LNCaP clone FGC (cell line): ENCODE measurements at regions not wholly inside any gene's neighbourhood (a gene's known extent, or its start where the extent isn't known, plus 50 kb on each side); places are given as distances from the start of the nearest gene placed in this dataset.

Experiments
- DNase-seq: peaks from one replicate; pipeline ENCODE4 v3.0.0-alpha.2; 2011; ENCODE audit warnings: low read depth
- H3K4me3 ChIP-seq: 2 replicates; pipeline ENCODE4 v1.5.1; 2011; ENCODE audit warnings: mild to moderate bottlenecking, low read depth, low read length, control low read depth
- TF ChIP-seq, protein P1 (sequence below): IDR thresholded peaks from 2 replicates; pipeline ENCODE4 v1.5.1; 2012; ENCODE audit warnings: mild to moderate bottlenecking; ENCODE audit not compliant: control insufficient read depth, insufficient read depth; ENCODE audit errors: extremely low read depth

DNA sequence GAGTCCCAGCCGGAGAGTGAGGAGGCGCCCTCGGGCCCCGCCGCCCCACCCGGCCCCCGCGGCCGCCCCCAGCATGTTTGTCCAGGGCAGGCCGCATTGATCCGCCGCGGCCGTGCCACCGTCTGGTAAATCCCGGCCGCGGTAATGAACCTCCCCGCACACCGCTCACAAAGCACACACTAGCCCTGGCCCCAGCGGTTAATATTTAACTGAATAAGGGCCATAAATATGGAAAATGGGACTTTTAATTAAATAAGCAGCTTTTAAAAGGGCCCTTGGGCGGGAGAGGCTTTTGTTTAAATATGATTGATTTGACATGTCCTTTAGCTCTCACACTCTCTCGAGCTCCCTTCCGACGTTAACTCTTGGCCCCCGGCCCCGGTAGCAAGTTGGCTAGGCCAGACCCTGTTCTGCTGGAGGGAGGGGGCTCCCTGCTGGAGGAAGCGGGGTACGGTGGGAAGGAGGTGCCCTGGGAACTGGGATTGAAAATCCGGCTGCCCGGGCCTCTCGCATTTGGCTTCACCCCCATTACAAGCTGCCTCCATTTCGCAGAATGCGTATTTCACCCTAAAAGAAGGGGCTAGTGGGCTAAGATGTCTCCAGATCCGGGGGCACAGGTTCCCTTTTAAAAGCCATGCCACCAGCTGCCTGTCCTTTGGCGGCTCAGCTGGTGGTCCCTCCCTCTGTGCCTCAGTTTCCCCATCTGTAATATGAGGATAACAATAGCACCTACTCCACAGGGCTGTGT, 199.8 kb downstream of the RBM19 start:
- TF ChIP-seq, protein P1, sequence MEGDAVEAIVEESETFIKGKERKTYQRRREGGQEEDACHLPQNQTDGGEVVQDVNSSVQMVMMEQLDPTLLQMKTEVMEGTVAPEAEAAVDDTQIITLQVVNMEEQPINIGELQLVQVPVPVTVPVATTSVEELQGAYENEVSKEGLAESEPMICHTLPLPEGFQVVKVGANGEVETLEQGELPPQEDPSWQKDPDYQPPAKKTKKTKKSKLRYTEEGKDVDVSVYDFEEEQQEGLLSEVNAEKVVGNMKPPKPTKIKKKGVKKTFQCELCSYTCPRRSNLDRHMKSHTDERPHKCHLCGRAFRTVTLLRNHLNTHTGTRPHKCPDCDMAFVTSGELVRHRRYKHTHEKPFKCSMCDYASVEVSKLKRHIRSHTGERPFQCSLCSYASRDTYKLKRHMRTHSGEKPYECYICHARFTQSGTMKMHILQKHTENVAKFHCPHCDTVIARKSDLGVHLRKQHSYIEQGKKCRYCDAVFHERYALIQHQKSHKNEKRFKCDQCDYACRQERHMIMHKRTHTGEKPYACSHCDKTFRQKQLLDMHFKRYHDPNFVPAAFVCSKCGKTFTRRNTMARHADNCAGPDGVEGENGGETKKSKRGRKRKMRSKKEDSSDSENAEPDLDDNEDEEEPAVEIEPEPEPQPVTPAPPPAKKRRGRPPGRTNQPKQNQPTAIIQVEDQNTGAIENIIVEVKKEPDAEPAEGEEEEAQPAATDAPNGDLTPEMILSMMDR, result no peak
- no peak for DNase-seq
- H3K4me3 ChIP-seq, result no peak overlapping the region

DNA sequence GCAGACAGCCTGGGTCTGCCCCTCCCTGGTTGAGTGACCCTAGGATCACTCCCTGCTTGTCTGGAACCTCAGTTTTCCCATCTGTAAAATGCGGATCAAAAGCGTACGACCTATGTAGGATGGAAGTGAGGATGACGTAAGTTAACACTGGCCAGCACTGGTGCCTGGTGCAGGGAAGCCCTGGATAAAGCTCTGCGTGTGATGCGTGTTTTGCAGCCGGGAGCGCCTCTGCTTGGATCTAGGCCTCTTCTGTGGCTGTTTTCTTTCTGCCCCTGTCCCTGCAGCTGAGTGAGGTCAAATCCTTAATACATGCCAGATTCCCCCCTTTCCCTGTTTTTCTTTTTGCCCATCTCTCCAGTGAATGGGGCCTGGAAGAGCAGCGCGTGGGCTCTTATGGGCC, 201.5 kb downstream of the RBM19 start:
- H3K4me3 ChIP-seq, result no peak overlapping the region
- TF ChIP-seq, protein P1, result no peak
- DNase-seq, result no peak

DNA sequence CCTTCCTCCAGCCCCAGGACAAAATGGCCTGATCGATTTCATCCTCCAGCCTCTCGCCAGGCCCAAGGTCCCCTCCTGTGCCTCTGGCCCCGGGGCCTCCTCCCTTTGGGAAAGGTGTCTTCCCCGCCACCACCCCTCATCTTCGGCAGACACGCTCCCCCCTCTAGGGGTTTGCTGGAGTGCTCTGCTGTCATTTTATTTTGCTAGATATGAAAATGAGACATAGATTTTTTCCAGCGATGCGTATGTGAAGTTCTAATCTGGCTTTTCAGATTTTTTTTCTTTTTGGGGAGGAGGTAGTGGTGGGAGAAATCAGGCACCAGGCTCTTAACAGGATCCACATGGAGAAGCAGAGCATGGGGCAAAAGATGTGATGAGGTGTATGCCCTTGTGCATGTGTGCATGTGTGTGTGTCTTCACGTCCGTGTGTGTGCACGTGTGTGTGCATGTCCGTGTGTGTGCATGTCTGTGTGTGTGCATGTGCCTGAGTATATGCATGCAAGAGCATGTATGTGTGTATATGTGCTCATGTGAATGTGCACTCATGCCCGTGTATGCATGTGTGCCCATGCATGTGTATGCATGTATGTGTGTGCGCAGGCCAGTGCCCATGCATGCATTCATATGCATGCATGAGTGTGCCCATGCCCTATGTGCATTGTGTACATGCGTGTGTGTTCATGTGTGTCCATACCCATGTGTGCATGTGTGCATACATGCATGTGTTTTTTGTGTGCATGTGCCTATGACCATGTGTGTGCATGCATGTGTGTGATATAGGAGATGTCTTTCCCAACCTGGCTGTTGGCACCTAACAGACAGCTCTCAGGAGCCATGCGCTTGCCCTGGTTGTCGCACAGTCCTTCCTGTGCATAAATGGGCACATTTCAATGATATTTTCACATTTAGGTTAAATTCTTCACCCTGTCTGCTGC, 203.0 kb downstream of the RBM19 start:
- TF ChIP-seq, protein P1, result no peak
- no peak overlapping the region for H3K4me3 ChIP-seq
- no peak for DNase-seq

DNA sequence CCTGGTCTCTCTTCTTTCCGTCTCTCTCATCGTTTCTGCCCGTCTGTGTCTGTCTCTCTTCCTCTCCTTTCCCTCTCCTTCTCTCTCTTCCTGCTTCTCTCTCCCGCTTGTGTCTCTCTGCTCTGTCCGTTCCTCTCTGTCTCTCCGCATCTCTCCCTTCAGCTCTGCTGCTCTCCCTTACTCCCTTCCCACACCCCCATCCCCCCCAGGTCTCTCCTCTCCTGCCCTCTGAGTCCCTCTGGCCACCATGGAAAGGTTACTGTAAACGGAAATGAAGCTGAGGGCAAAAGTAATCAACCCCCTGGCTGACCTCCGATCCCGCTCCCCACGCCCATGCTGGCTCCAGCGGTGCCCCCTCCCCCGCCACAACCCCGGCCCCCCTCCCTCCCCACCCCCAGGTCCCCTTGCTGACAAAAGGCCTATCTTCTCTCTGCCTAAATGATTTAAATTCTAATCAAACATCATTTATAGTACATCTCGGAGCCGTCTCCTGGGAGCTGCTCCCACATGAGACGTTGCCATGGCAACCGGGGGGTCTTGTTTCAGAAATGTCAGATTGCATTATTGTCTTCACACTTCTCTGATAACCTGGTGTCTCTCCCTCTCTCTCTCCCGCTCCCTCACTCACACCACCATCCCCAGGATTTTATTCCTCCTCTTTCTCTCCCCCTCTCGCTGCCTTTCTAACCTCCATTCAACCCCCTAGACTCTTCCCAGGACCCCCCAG, 203.8 kb downstream of the RBM19 start:
- DNase-seq, result no peak
- TF ChIP-seq, protein P1, result no peak
- no peak overlapping the region for H3K4me3 ChIP-seq

DNA sequence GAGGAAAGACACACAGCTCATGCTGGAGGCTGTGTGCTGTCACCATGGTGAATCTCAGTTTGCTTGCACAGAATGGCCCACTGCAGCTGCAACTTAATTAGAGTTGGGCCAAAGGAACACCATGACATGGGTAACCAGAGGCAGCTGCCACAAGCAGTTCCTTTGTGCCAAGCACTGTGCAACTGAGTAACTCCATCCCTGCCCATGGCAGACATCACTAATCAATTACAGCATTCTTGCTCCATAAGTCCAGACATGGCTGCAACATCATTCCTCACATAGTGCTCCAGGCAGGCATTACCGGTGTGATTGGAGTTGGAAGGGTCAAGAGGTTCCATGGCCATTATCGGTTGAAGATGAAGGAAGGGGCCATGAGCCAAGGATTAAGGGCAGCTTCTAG, 207.0 kb downstream of the RBM19 start:
- TF ChIP-seq, protein P1, result no peak
- no peak for DNase-seq
- no peak overlapping the region for H3K4me3 ChIP-seq

DNA sequence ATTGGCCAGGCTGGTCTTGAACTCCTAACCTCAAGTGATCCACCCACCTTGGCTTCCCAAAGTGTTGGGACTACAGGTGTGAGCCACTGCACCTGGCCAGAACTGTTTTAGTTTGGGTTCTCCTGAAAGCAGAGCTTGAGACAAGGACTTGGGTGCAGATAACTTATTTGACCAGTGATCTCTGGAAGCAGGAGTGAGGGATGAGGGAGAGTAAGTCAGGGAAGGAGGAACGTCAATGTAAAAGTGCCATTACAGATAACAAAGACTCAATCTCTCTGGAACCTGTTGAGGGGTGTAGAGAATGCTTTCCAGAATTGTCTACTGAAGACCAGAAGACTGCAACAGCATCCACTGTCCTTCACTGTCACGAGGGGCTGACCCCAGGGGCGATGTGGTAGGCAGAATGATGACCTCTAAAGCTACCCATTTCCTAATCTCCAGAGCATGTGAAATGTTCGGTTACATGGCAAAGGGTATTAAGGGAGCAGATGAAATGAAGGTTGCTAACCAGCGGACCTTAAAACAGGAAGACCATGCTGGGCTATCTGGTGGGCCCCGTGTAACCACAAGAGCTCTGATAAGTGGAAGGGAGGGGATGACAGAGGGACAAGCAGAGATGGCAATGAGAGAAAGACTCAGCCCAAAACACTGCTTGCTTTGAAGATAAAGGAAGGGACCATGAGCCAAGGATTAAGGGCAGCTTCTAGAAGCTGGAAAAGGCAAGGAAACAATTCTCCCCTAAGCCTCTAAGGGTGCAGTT, 207.8 kb downstream of the RBM19 start:
- TF ChIP-seq, protein P1, result no peak
- no peak for DNase-seq

More for the DNA sequence above, 207.8 kb downstream of the RBM19 start:
- H3K4me3 ChIP-seq, result no peak overlapping the region
